Ishikawa (cell line): ENCODE measurements at regions not wholly inside any gene's neighbourhood (a gene's known extent, or its start where the extent isn't known, plus 50 kb on each side); places are given as distances from the start of the nearest gene placed in this dataset.

Source experiments
- CEBPB ChIP-seq: IDR thresholded peaks from 2 replicates; pipeline ENCODE4 v1.6.1; 2012
- CREB1 ChIP-seq: IDR thresholded peaks from 2 replicates; pipeline ENCODE4 v1.6.1; 2012; ENCODE audit warnings: low read depth
- EGR1 ChIP-seq: IDR thresholded peaks from 2 replicates; pipeline ENCODE4 v1.6.1; 2012
- EP300 ChIP-seq: IDR thresholded peaks from 2 replicates; pipeline ENCODE4 v1.6.1; 2012; ENCODE audit warnings: borderline replicate concordance
- FOXM1 ChIP-seq: IDR thresholded peaks from 2 replicates; pipeline ENCODE4 v1.6.1; 2012; ENCODE audit warnings: low read depth, borderline replicate concordance
- MAX ChIP-seq: IDR thresholded peaks from 2 replicates; pipeline ENCODE4 v1.6.1; 2012
- NFIC ChIP-seq: IDR thresholded peaks from 2 replicates; pipeline ENCODE4 v1.6.1; 2012
- RAD21 ChIP-seq: IDR thresholded peaks from 2 replicates; pipeline ENCODE4 v1.6.1; 2012; ENCODE audit warnings: low read depth
- REST ChIP-seq: IDR thresholded peaks from 2 replicates; pipeline ENCODE4 v1.6.1; 2012; ENCODE audit warnings: low read depth, mild to moderate bottlenecking
- TAF1 ChIP-seq: IDR thresholded peaks from 2 replicates; pipeline ENCODE4 v1.6.1; 2012; ENCODE audit warnings: low read depth, mild to moderate bottlenecking
- TCF12 ChIP-seq: IDR thresholded peaks from 2 replicates; pipeline ENCODE4 v1.6.1; 2012; ENCODE audit warnings: low read depth
- TEAD4 ChIP-seq: IDR thresholded peaks from 2 replicates; pipeline ENCODE4 v1.6.1; 2012
- USF1 ChIP-seq: IDR thresholded peaks from 2 replicates; pipeline ENCODE4 v1.6.1; 2012
- YY1 ChIP-seq: IDR thresholded peaks from 2 replicates; pipeline ENCODE4 v1.6.1; 2012; ENCODE audit warnings: low read depth
- ZBTB7A ChIP-seq: IDR thresholded peaks from 2 replicates; pipeline ENCODE4 v1.6.1; 2012; ENCODE audit warnings: low read depth

- no peak for TF ChIP-seq YY1
- TF ChIP-seq TEAD4 = no peak
- no peak for TF ChIP-seq CREB1
- TF ChIP-seq REST = no peak
- no peak for TF ChIP-seq ZBTB7A
- no peak for TF ChIP-seq RAD21
- TF ChIP-seq TCF12 = no peak
- no peak for TF ChIP-seq USF1
- no peak for TF ChIP-seq FOXM1
Measured at GRCh38 chr5:165602529-165602928, 2097.1 kb downstream of the MAT2B start.

- TF ChIP-seq MAX (no peak), CEBPB (no peak), RAD21 (no peak), TCF12 (no peak), TAF1 (no peak), EP300 (no peak), TEAD4 (no peak), NFIC (no peak), YY1 (no peak), ZBTB7A (no peak), EGR1 (no peak), CREB1 (no peak)
Measured at GRCh38 chr5:165607026-165607425, 2101.6 kb downstream of the MAT2B start.

- TF ChIP-seq REST (no peak), TEAD4 (no peak), NFIC (no peak), TAF1 (no peak), EGR1 (no peak), RAD21 (no peak), FOXM1 (no peak)
Measured at GRCh38 chr5:165609871-165610270, 2104.5 kb downstream of the MAT2B start.

GRCh38 chr5:165616490-165617405 is 2111.3 kb downstream of the MAT2B start:
- TF ChIP-seq TAF1 (no peak), EP300 (no peak), RAD21 (no peak), CEBPB (no peak), EGR1 (no peak)

- TF ChIP-seq TEAD4 (no peak), ZBTB7A (no peak), FOXM1 (no peak), TAF1 (no peak), YY1 (no peak), TCF12 (no peak), REST (no peak), MAX (no peak), RAD21 (no peak), EGR1 (no peak), USF1 (no peak), EP300 (no peak), CEBPB (no peak), CREB1 (no peak), NFIC (no peak)
Measured at GRCh38 chr5:165617491-165617890, 2112.1 kb downstream of the MAT2B start.
